NCI-H345 (cell line): ENCODE measurements at regions not wholly inside any gene's neighbourhood (a gene's known extent, or its start where the extent isn't known, plus 50 kb on each side); places are given as distances from the start of the nearest gene placed in this dataset.
A peak's percentile ranks its signal among the peaks of the same experiment; 100 is the strongest.
"Not testable (repeated sequence)": the region's sequence is repeated elsewhere in the genome, so short reads cannot be mapped to it uniquely, and the experiment has no call there.

Experiments
- DNase-seq: peaks from one replicate; lab custom pipeline; 2025; lab: John Stamatoyannopoulos, UW

DNA sequence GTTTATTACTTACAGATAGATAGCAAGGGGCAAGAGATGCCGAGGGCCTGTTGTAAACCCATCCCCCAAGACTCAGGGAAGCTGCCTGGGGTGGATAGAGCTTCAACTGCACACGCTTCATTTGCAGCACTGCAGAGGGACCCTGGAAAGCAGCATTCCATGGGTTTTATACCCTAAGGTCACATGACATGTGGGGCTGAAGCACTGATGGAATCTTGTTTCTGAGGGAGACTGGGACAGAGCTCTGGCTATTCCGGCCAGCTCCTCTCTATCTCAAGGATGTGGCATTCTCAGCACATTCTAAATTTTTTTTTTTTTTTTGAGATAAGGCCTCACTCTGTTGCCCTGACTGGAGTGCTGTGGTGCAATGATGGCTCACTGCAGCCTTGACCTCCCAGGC lies 300.1 kb downstream of the MYCN start:
- no peak for DNase-seq

DNA sequence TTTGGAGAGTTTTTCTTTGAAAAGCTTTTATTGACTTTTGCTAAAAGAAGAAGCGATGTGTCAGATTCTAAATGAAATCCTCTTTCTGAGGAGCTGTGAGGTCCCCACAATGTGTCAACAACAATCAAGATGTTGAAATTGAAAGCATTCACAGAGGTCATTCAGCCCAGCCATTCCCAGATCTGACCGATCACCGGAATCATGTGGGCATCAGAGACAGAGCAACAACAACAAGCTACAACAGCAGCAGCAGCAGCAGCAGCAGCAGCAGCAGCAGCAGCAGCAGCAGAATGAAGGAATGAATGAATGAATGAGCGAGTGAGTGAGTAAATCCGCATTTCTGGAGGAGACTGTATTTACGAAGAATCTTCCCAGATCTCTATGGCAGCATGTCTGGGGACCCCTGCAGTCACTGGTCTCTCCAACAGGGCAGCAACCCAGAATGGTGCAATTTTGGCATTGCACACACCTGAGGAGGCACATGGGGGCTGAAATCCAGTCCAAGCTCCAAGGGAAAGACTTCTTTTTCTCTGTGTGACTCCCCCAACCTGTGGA lies 299.0 kb downstream of the MYCN start:
- DNase-seq: no peak

- DNase-seq: no peak
Measured at GRCh38 chr2:16238786-16239185, 298.4 kb downstream of the MYCN start.

DNA sequence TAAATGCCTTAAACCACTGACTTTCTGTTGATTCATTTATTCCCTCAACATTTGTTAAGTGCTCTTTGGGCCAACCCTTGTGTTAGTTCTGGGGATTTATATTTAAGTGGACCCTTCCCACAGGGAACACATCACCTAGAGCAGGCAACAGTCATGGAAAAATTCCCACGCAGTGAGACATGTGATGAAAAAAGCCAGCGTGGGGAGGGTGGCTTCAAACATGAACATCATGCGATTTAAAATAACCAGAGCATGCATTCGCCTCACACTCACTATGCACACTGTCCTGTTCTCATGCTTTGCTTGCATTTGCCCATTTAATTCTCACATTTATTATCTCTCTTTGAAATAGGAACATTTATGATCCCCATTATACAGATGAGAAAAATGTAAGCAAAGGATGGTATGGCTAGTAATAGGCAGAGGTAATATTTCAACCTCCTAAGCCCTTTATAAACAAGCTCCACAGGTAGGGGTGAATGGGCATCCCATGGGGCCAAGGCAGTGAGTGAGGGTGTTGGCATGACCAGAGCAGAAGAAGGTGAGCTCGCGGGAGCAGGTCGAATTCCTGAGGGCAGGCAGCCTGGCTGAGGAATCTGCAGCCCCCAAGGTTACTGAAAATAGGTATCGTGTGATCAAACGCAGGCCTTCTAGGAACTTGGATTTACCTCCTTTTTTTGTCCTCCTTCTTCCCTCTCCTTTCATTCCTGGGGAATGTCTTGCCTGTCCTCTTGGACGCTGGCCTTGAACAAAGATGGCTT lies 297.8 kb downstream of the MYCN start:
- no peak for DNase-seq

DNA sequence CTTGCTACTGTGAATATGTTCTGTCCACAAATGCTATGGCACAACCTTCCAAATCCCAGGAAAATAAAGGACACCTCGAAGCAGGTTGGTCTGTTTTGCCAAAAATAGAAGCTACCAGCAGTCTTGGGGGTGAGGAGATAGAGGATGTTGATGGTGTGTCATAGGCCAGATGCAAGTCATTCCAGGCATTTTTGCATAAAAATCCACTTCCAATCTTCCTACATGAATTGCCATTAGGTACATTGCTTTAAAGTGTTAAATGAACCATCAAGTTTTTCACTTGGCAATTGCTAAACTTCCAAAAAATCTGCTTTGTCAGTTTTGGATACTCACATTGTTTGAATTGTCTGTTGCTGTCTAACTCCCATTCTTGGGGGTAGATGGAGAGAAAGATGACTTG lies 295.4 kb downstream of the MYCN start:
- no peak for DNase-seq

- not testable (repeated sequence) for DNase-seq
Measured at GRCh38 chr2:16235291-16235690, 294.9 kb downstream of the MYCN start.

GRCh38 chr2:16228951-16229350 lies 288.6 kb downstream of the MYCN start:
- no peak for DNase-seq

DNA sequence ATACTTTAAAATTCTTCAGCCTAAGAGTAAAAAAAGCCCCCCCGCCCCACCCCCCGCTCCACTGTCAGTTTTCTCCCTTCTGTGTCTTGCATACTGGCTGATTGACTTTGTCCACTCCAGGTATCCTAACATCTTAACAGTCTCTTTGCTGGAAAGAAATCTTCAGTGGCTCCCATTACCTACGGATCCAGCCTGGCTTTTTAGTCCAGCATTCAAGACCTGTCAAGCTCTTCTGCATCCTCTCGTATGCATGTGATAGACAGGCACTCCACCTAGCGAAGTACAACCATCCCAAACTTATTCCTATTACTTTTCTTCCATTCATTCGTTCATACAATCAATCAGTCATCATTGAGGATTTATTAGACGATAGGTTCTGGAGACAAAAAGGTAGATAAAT lies 288.1 kb downstream of the MYCN start:
- DNase-seq: no peak

- no peak for DNase-seq
Measured at GRCh38 chr2:16227811-16228462, 287.6 kb downstream of the MYCN start.

- peak; percentile 83 for DNase-seq
Measured at GRCh38 chr2:16226943-16227664, 286.8 kb downstream of the MYCN start.

DNA sequence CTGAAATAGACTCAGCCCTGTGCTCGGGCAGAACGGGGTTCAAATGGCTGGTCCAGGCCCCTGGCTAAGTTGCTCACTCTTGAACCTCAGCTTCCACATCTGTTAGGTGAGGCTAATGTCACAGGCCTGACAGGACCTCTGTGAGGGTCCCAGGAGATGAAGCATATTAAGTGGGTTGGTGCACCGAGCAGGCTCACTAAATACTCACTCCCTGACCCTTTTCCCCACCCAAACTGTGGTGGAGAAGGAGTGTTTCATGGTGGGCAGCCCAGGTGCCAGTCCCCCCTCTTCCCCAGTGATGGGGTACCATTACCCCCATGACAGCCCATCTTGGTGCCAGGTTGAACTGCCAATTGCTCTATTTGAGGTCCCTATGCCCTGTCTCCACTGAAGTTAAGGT lies 286.0 kb downstream of the MYCN start:
- no peak for DNase-seq

DNA sequence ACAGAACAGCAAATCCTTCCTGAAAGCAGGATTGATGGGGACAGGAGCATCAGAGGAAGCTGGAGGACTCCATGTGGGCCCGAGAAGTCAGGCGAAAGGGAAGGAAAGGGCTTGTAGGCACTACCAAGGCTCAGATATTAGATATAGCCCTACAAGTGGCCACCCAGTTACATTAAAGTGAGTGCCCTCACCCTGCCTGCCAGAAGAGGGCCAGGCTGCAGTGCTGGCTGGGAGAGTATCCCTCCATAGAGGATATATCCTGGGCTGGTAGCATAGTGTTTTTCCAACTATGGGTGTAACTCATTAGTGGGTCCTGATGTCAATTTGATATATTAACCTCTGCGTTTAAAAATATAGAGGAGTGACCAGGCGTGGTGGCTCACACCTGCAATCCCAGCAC lies 285.2 kb downstream of the MYCN start:
- no peak for DNase-seq

GRCh38 chr2:16225071-16225470 lies 284.7 kb downstream of the MYCN start:
- DNase-seq: no peak

DNA sequence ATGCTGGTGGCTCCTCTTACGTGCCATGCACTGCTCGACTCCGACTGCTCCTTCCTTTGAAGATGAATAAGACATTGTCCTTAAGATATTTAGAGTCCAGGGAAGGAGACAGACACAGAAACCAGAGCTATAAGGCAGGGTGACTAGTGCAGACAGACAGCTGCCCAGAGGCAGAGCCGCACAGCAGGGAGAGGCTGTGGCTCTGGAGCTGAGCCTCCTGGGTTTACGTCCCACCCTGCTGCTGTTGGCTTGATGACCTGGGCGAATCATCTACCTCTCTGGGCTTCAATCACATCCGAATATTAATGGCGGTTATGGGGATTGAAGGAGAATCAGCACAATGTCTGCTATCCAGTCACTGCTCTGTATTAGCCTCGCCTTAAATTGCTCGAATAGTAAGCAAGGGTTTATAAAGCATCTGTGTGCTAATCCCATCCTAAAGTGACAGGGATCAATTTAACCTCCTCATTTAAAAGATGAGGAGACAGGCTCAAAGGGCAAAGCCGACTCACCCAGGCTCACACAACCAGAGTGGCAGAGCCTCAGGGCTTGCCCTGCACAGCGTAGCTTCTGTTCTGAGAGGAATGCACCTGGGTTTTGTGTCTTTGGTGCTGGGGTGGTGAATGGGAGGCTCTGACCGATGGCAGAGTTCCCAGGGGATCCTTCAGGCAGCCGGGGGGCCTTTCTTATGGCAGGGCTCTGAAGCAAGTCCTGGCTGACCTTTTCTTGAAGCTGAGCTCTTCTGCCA lies 284.1 kb downstream of the MYCN start:
- no peak for DNase-seq

- DNase-seq: no peak
Measured at GRCh38 chr2:16223841-16224177, 283.5 kb downstream of the MYCN start.

DNA sequence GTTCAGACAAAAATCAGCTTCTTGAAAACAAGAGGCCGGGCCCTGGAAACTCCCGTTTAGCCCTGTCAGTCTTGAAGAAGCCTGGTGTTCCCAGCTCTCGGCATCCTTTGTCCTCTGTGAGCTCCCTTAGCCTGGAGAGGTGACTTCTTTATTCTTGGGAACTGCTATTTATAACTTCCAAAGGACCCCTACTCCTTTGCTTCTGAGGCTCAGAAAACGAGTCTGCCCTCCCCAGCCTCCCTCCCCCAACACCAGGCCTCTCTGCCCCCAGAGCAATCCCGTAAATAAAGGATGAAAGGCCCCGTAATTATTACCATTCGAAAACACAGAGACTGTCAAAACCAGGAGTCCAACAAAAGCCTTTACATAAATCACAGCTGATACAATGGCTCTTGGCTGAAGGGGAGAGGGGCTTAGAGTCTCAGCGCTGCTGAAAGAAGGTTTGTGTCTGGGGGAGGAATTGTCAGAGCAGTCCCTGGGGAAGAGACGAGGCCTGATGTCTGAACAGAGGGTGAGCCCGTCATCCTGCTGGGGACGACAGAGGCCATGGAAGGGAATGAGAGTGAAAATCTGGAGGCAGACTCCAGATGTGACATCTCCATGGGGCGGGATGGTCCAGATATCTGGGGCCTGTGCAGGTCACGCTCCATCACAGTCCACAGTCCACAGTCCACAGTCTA lies 283.0 kb downstream of the MYCN start:
- DNase-seq: no peak

DNA sequence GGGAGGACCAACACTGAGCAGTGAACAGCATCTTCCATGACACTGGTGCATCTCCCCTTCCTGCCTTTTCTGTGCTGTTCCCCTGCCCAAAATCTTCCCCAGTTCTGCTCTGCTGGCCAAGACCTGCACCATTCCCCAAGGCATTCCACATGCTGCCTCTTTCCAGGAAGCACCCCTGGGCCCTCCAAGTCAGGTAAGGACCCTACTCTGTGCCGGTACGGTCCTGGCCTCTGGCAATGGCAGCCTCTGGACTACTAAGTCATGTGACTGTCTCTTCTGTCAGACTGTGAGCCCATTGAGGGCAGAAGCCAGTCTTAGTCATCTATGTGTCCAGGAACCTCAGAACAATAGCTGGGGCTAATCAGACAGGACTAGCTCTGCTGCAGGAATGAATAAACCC lies 282.0 kb downstream of the MYCN start:
- DNase-seq: no peak

GRCh38 chr2:16221461-16222010 lies 281.2 kb downstream of the MYCN start:
- no peak for DNase-seq

- DNase-seq: no peak
Measured at GRCh38 chr2:16219292-16219975, 279.1 kb downstream of the MYCN start.

DNA sequence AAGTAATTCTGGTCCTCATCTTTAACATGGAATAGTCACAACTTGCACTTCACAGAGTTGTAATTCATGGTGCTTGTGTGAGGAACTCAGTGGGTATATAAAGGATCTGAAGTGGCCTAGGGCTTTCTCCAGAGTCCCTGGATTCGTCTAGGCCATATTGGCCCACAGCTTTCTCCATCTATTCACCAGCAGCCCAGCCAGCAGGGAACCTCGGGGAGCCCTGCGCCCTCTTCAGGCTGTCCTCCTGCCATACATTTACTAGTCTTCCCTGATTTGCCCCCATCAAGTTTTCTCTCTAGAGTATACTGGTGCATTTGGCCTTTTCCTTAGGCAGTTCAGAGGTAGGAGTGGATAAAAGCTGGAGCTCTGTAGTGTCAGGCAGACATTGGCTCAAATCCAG lies 278.3 kb downstream of the MYCN start:
- DNase-seq: no peak

DNA sequence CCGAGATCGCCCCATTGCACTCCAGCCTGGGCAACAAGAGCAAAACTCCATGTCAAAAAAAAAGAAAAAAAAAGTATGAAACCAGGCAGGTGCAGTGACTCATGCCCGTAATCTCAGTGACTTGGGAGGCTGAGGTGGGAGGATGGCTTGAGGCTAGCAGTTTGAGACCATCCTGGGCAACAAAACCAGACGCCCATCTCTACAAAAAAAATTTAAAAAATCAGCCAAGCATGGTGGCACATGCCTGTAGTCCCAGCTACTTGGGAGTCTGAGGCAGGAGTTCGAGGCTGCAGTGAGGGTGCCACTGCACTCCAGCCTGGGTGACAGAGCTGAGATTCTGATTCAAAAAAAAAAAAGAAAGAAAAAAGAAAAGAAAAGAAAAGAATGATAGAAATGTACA lies 277.8 kb downstream of the MYCN start:
- no peak for DNase-seq
